ENCODE measurements at regions not wholly inside any gene's neighbourhood (a gene's known extent, or its start where the extent isn't known, plus 50 kb on each side); places are given as distances from the start of the nearest gene placed in this dataset.

- TF ChIP-seq POLR2AphosphoS5 (IDR thresholded peaks at IDR 0.05; ENCODE audit: low read depth, low read length), result no peak
- 0 out of 2 replicates have a peak, but pooled peaks have one; percentile 12 for TF ChIP-seq TAF1 (IDR thresholded peaks at IDR 0.05; ENCODE audit: borderline replicate concordance, low read depth, low read length)
Observed at GRCh38 chr10:44261710-44262455, 123.0 kb downstream of the CXCL12 start.

Measured in GM12892 (cell line).